BE2C (cell line): ENCODE measurements at regions not wholly inside any gene's neighbourhood (a gene's known extent, or its start where the extent isn't known, plus 50 kb on each side); places are given as distances from the start of the nearest gene placed in this dataset.

Experiments used
- DNase-seq: peaks from one replicate; pipeline ENCODE4 v3.0.0-alpha.2; 2020
- H3K27me3 ChIP-seq: fragments of 250-450 bp; sonication (Bioruptor Pico); 2 replicates; pipeline ENCODE4 v1.5.1; 2020; ENCODE audit warnings: mild to moderate bottlenecking
- H3K36me3 ChIP-seq: fragments of 250-450 bp; sonication (Bioruptor Pico); 2 replicates; pipeline ENCODE4 v1.5.1; 2020; ENCODE audit warnings: mild to moderate bottlenecking
- H3K4me1 ChIP-seq: fragments of 250-450 bp; sonication (Bioruptor Pico); 2 replicates; pipeline ENCODE4 v1.5.1; 2020
- H3K4me3 ChIP-seq: 2 replicates; pipeline ENCODE4 v1.5.1; 2011; ENCODE audit warnings: low read depth, low read length
- H3K9me3 ChIP-seq: fragments of 250-450 bp; sonication (Bioruptor Pico); 2 replicates; pipeline ENCODE4 v1.5.1; 2020
- TF ChIP-seq, protein P1 (sequence below): IDR thresholded peaks from 2 replicates; pipeline ENCODE4 v1.5.1; 2012; ENCODE audit warnings: mild to moderate bottlenecking, low read depth, low read length

DNA sequence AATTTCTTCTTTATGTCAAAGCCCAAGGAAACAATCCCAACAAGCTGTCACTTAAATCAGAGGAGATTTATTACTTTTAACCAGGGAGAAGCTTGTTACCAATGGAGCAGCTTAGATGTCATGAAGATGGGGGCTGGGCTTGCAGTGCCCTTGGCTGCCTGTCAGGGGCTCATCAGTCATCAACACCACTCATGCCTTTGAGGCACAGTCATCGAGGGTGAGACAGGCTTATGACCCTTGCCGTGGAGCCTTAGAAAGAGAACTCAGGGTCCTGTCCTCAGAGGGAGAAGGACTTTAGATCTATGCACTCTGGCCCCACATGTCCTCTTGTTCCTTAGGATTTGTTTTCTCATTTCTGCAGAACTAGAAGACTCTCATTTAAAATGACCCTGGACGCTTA lies 318.3 kb downstream of the CBLN1 start:
- Histone ChIP-seq H3K4me3 (no peak overlapping the region), H3K9me3 (no peaks in the 10 kb centered on the region), H3K36me3 (no peaks in the 10 kb centered on the region), H3K4me1 (no peaks in the 10 kb centered on the region), H3K27me3 (no peaks in the 10 kb centered on the region)
- DNase-seq = no peak
- TF ChIP-seq, protein P1, sequence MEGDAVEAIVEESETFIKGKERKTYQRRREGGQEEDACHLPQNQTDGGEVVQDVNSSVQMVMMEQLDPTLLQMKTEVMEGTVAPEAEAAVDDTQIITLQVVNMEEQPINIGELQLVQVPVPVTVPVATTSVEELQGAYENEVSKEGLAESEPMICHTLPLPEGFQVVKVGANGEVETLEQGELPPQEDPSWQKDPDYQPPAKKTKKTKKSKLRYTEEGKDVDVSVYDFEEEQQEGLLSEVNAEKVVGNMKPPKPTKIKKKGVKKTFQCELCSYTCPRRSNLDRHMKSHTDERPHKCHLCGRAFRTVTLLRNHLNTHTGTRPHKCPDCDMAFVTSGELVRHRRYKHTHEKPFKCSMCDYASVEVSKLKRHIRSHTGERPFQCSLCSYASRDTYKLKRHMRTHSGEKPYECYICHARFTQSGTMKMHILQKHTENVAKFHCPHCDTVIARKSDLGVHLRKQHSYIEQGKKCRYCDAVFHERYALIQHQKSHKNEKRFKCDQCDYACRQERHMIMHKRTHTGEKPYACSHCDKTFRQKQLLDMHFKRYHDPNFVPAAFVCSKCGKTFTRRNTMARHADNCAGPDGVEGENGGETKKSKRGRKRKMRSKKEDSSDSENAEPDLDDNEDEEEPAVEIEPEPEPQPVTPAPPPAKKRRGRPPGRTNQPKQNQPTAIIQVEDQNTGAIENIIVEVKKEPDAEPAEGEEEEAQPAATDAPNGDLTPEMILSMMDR = no peak

DNA sequence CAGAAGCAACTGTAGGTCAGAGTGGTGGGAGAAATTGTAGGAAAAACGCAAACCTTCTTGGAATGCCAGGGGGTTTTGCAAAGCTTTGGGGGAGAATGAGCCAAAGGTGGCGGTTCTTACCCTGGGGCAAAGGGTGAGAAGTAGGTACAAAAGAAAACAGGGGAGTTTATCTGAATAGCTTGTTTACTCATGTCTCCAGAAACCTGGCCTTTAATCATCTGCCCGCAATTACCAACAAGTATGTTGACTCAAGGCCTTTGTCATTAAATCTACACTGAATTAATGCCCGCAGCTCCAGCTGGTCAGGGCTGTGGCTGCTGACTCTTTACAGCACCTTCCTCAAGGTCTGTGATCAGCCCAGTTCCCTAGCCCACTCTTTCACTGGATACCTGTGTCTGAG lies 320.1 kb downstream of the CBLN1 start:
- Histone ChIP-seq H3K4me3 (no peak overlapping the region), H3K4me1 (no peaks in the 10 kb centered on the region), H3K27me3 (no peaks in the 10 kb centered on the region), H3K36me3 (no peaks in the 10 kb centered on the region), H3K9me3 (no peaks in the 10 kb centered on the region)
- TF ChIP-seq, protein P1 = no peak
- no peak for DNase-seq

DNA sequence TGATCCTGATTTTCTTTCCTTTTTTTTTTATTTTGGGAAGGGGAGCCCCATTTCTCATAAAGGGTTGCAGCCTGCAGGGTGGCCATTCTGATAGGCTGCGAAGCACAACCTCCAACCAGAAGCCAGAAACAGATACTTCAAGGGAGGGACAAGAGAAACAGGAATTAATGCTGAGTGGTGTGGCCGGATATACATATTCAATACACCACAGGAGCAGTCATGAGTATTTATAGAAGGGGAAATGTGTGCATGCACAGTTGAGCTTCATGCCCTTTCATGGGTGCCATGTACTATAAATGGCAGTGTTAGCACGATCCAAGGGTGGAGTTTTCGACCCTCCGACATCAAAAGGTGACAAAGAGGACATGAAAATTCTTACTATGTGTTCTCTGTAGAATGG lies 320.8 kb downstream of the CBLN1 start:
- H3K4me3 ChIP-seq = no peak overlapping the region
- H3K27me3 ChIP-seq = no peaks in the 10 kb centered on the region
- no peaks in the 10 kb centered on the region for H3K9me3 ChIP-seq
- H3K36me3 ChIP-seq = no peaks in the 10 kb centered on the region
- H3K4me1 ChIP-seq = no peaks in the 10 kb centered on the region
- no peak for DNase-seq
- TF ChIP-seq, protein P1 = no peak

DNA sequence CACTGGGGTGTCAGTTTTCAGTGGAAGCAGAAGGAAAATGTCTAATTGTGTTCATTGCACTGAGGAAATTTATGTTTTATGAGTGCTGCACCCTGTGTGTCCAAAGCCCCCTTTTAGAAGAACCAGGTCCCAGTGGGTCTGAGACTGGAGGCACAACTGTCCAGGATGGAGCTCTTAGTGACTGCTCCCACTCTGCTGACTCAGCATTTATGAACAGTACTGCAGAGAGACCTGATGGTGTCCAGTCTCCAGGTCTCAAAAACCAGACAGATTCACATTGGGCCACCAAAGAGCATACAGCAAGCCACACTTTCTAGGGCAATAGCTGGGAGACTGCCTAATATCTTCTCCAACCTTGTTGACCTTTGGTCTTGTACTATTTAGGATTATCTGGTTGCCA lies 321.9 kb downstream of the CBLN1 start:
- Histone ChIP-seq H3K36me3 (no peaks in the 10 kb centered on the region), H3K27me3 (no peaks in the 10 kb centered on the region), H3K9me3 (no peaks in the 10 kb centered on the region), H3K4me3 (no peak overlapping the region), H3K4me1 (no peaks in the 10 kb centered on the region)
- TF ChIP-seq, protein P1 = no peak
- DNase-seq = no peak

DNA sequence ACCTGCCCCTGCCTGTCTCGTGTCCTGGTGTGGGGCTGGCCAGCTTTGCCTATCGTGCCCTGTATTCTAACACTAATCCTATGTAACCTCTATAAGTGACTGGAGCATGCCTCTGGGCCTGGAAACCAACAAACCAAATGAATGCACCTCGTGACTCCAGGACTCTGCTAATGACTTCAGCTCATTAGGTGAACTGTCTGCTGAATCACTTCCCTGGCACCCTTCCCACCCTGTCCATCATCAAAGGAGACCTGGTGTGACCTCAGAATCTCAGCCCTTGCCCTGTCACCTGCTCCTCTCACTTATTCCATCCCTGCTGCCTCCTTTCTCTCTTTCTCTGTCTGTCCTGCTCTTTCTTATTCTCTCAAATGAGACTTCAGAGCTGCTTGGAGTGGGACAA lies 322.4 kb downstream of the CBLN1 start:
- Histone ChIP-seq H3K36me3 (no peaks in the 10 kb centered on the region), H3K27me3 (no peaks in the 10 kb centered on the region), H3K4me1 (no peaks in the 10 kb centered on the region), H3K4me3 (no peak overlapping the region), H3K9me3 (no peaks in the 10 kb centered on the region)
- TF ChIP-seq, protein P1 = no peak
- DNase-seq = no peak

DNA sequence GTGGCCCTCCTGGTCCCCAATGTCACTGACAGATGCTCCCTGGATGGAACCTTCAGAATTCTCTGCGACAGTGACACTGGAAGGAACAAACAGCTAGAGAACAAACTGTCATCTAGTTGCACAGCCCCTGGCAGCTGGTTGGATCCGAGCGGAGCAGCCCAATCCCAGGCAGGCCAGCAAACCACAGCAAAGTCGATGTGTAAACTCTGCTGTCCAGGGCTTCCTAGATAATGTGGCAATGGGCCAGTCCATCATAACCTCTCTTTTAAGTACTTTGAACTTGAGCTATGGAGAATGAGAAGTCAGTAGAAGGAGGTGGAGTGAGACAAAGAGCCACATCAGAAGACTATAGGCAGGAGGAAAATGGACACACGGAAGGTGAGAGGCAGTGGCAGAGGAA lies 323.0 kb downstream of the CBLN1 start:
- Histone ChIP-seq H3K4me3 (no peak overlapping the region), H3K27me3 (no peaks in the 10 kb centered on the region), H3K9me3 (no peaks in the 10 kb centered on the region), H3K4me1 (no peaks in the 10 kb centered on the region), H3K36me3 (no peaks in the 10 kb centered on the region)
- TF ChIP-seq, protein P1 = no peak
- DNase-seq = no peak
